GM12878 (cell line): ENCODE measurements at regions not wholly inside any gene's neighbourhood (a gene's known extent, or its start where the extent isn't known, plus 50 kb on each side); places are given as distances from the start of the nearest gene placed in this dataset.

Experiments used
- CTCF ChIP-seq, 3 experiments: IDR thresholded peaks in 2 of 3; conservative IDR thresholded peaks in 1 of 3; 2 replicates each; pipeline ENCODE4 v1.5.1; 2011; ENCODE audit warnings: low read depth in 3 of 3, low read length in 3 of 3, mild to moderate bottlenecking in 3 of 3, control low read depth in 2 of 3, moderate library complexity in 2 of 3, inconsistent platforms in 1 of 3, mixed read lengths in 1 of 3; ENCODE audit not compliant: control insufficient read depth in 2 of 3, insufficient read depth in 1 of 3; ENCODE audit errors: extremely low read depth in 1 of 3
- HCFC1 ChIP-seq: fragments of 150-350 bp; IDR thresholded peaks from 2 replicates; pipeline ENCODE4 v1.6.1; 2014; ENCODE audit warnings: low read length
- POLR2A ChIP-seq: IDR thresholded peaks from 2 replicates; pipeline ENCODE4 v1.6.1; 2011; ENCODE audit warnings: low read depth, mild to moderate bottlenecking, low read length
- RCOR1 ChIP-seq: conservative IDR thresholded peaks from 2 replicates; pipeline ENCODE4 v1.6.1; 2012; ENCODE audit warnings: low read depth, low read length, improper control_type of control experiment
- TCF12 ChIP-seq: IDR thresholded peaks from 2 replicates; pipeline ENCODE4 v1.6.1; 2011; ENCODE audit warnings: low read depth, mild to moderate bottlenecking, low read length

DNA sequence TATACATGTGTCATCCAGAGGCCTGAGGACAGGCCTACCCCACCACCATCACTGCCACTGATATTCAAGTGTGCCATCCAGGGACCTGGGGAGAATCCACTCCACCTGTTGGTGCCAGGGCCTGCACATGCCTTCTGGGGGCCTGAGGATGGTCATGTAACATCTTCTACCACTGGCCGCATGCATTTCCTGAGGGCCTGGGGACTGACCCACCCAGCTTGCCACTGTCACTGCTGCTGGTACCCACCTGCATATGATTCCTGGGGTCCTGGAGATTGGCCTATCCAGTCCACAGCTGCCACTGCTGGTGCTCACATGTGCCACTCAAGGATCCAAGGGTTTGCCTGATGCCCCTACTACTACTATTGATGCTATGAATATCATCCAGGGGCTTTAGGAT lies 184.3 kb upstream of the SYNCRIP start:
- TF ChIP-seq POLR2A, result no peak
- TF ChIP-seq HCFC1, result no peak
- TF ChIP-seq CTCF (IDR thresholded peaks at IDR 0.05 in 2 of 3, conservative IDR thresholded peaks at IDR 0.05 in 1 of 3; ENCODE audit: control insufficient read depth in 2 of 3, extremely low read depth in 1 of 3, insufficient read depth in 1 of 3, low read depth in 3 of 3, low read length in 3 of 3), result no peak
- TF ChIP-seq RCOR1, result no peak
- TF ChIP-seq TCF12, result no peak
